ENCODE measurements at regions not wholly inside any gene's neighbourhood (a gene's known extent, or its start where the extent isn't known, plus 50 kb on each side); places are given as distances from the start of the nearest gene placed in this dataset.

- no peak for DNase-seq
- Histone ChIP-seq H3K27me3 (ENCODE audit: control insufficient read depth in 3 of 3, insufficient read depth in 3 of 3, low read length in 2 of 3) (peaks cover 0 to 3% (median 0%) of the 10 kb centered on the region in 3 donors), H3K9me3 (ENCODE audit: control insufficient read depth in 4 of 4, insufficient read depth in 3 of 4, low read length in 3 of 4) (peaks cover 0 to 5% (median 0%) of the 10 kb centered on the region in 4 donors), H3K9ac (ENCODE audit: insufficient read depth in 1 of 2, low read length in 2 of 2) (no peak overlapping the region), H3K36me3 (ENCODE audit: control insufficient read depth in 4 of 4, insufficient read depth in 4 of 4, low read length in 4 of 4) (no peaks in the 10 kb centered on the region), H3K27ac (ENCODE audit: low read depth in 1 of 2, low read length in 1 of 2) (no peak overlapping the region), H3K4me3 (no peak overlapping the region), H3K4me1 (ENCODE audit: control insufficient read depth in 5 of 5, insufficient read depth in 5 of 5, low read length in 5 of 5) (peaks cover 0 to 2% (median 0%) of the 10 kb centered on the region in 5 donors)
- TF ChIP-seq, protein P1, sequence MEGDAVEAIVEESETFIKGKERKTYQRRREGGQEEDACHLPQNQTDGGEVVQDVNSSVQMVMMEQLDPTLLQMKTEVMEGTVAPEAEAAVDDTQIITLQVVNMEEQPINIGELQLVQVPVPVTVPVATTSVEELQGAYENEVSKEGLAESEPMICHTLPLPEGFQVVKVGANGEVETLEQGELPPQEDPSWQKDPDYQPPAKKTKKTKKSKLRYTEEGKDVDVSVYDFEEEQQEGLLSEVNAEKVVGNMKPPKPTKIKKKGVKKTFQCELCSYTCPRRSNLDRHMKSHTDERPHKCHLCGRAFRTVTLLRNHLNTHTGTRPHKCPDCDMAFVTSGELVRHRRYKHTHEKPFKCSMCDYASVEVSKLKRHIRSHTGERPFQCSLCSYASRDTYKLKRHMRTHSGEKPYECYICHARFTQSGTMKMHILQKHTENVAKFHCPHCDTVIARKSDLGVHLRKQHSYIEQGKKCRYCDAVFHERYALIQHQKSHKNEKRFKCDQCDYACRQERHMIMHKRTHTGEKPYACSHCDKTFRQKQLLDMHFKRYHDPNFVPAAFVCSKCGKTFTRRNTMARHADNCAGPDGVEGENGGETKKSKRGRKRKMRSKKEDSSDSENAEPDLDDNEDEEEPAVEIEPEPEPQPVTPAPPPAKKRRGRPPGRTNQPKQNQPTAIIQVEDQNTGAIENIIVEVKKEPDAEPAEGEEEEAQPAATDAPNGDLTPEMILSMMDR (IDR thresholded peaks at IDR 0.05; ENCODE audit: control extremely low read depth, extremely low read depth), result no peak
- no peak for ATAC-seq (ENCODE audit: insufficient read depth, low FRiP score)
- 69 to 82% methylated on average over 2 of the region's 2 CpGs for WGBS, 2 donors
These were observed 62.5 kb upstream of the GRHL3 start for GRCh38 chr1:24256687-24257086.

GRCh38 chr1:24255226-24255625 is 63.9 kb upstream of the GRHL3 start:
- Histone ChIP-seq H3K4me3 (no peak overlapping the region), H3K27me3 (ENCODE audit: control insufficient read depth in 3 of 3, insufficient read depth in 3 of 3, low read length in 2 of 3) (peaks cover 0 to 3% (median 0%) of the 10 kb centered on the region in 3 donors), H3K9ac (ENCODE audit: insufficient read depth in 1 of 2, low read length in 2 of 2) (no peak overlapping the region), H3K36me3 (ENCODE audit: control insufficient read depth in 4 of 4, insufficient read depth in 4 of 4, low read length in 4 of 4) (no peaks in the 10 kb centered on the region), H3K27ac (ENCODE audit: low read depth in 1 of 2, low read length in 1 of 2) (no peak overlapping the region), H3K9me3 (ENCODE audit: control insufficient read depth in 4 of 4, insufficient read depth in 3 of 4, low read length in 3 of 4) (peaks cover 0 to 5% (median 0%) of the 10 kb centered on the region in 4 donors), H3K4me1 (ENCODE audit: control insufficient read depth in 5 of 5, insufficient read depth in 5 of 5, low read length in 5 of 5) (peaks cover 0 to 2% (median 0%) of the 10 kb centered on the region in 5 donors)
- DNase-seq, result no peak
- ATAC-seq (ENCODE audit: insufficient read depth, low FRiP score), result no peak
- TF ChIP-seq, protein P1 (IDR thresholded peaks at IDR 0.05; ENCODE audit: control extremely low read depth, extremely low read depth), result no peak
- 56 to 80% methylated on average over 7 of the region's 7 CpGs for WGBS, 2 donors

- H3K4me1 ChIP-seq (ENCODE audit: control insufficient read depth in 5 of 5, insufficient read depth in 5 of 5, low read length in 5 of 5), result peaks cover 0 to 2% (median 0%) of the 10 kb centered on the region in 5 donors
- no peak overlapping the region for H3K9ac ChIP-seq (ENCODE audit: insufficient read depth in 1 of 2, low read length in 2 of 2)
- no peaks in the 10 kb centered on the region for H3K36me3 ChIP-seq (ENCODE audit: control insufficient read depth in 4 of 4, insufficient read depth in 4 of 4, low read length in 4 of 4)
- H3K27me3 ChIP-seq (ENCODE audit: control insufficient read depth in 3 of 3, insufficient read depth in 3 of 3, low read length in 2 of 3), result peaks cover 0 to 3% (median 0%) of the 10 kb centered on the region in 3 donors
- TF ChIP-seq, protein P1 (IDR thresholded peaks at IDR 0.05; ENCODE audit: control extremely low read depth, extremely low read depth), result no peak
- 88% methylated on average over 9 of the region's 9 CpGs for WGBS, 2 donors
- ATAC-seq (ENCODE audit: insufficient read depth, low FRiP score) (no peak), DNase-seq (no peak)
- peaks cover 0 to 5% (median 0%) of the 10 kb centered on the region in 4 donors for H3K9me3 ChIP-seq (ENCODE audit: control insufficient read depth in 4 of 4, insufficient read depth in 3 of 4, low read length in 3 of 4)
- no peak overlapping the region for H3K4me3 ChIP-seq
- H3K27ac ChIP-seq (ENCODE audit: low read depth in 1 of 2, low read length in 1 of 2), result no peak overlapping the region
These were observed 64.4 kb upstream of the GRHL3 start for GRCh38 chr1:24254783-24255182.

DNA sequence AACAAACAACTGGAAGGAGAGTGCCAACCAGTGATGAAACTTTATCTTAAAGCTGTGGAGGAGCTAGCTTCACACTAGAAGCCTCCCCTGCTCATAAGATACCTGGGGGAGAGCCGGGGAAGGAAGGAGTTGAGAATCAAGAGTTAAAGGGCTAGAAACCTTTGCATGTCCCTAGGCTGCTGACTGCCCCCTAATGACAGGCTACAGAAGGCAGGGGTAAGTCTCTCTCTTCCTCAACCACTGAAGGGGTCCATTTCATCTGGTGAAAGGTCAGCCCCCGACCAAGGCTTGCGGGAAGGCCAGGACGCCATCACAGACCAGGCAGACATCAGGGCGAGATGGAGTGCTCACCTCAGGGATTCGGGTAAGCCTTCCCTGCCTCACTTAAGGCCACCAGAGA is 65.6 kb upstream of the GRHL3 start:
- Histone ChIP-seq H3K27ac (ENCODE audit: low read depth in 1 of 2, low read length in 1 of 2) (no peak overlapping the region), H3K36me3 (ENCODE audit: control insufficient read depth in 4 of 4, insufficient read depth in 4 of 4, low read length in 4 of 4) (no peaks in the 10 kb centered on the region), H3K4me3 (no peak overlapping the region), H3K9me3 (ENCODE audit: control insufficient read depth in 4 of 4, insufficient read depth in 3 of 4, low read length in 3 of 4) (peaks cover 0 to 5% (median 0%) of the 10 kb centered on the region in 4 donors), H3K9ac (ENCODE audit: insufficient read depth in 1 of 2, low read length in 2 of 2) (no peak overlapping the region), H3K27me3 (ENCODE audit: control insufficient read depth in 3 of 3, insufficient read depth in 3 of 3, low read length in 2 of 3) (peaks cover 0 to 3% (median 0%) of the 10 kb centered on the region in 3 donors), H3K4me1 (ENCODE audit: control insufficient read depth in 5 of 5, insufficient read depth in 5 of 5, low read length in 5 of 5) (peaks cover 0 to 2% (median 0%) of the 10 kb centered on the region in 5 donors)
- 90 to 91% methylated on average over 6 of the region's 6 CpGs for WGBS, 2 donors
- TF ChIP-seq, protein P1 (IDR thresholded peaks at IDR 0.05; ENCODE audit: control extremely low read depth, extremely low read depth), result no peak
- no peak for DNase-seq
- ATAC-seq (ENCODE audit: insufficient read depth, low FRiP score), result no peak

Measured in lung (tissue), 11 donors.